WTC11 (cell line): ENCODE measurements at regions not wholly inside any gene's neighbourhood (a gene's known extent, or its start where the extent isn't known, plus 50 kb on each side); places are given as distances from the start of the nearest gene placed in this dataset.

Experiments used
- ATAC-seq: fragments of 200-7000 bp; cut with Tn5 transposase; 2 replicates; pipeline ENCODE4 v1.10.0; 2021; ENCODE audit warnings: mild to moderate bottlenecking, moderate library complexity
- CTCF ChIA-PET: fragments of 300-600 bp; sonication (Branson Sonifier 250); formaldehyde crosslinking; loops from one replicate; lab custom pipeline; 2021; ENCODE audit warnings: antibody characterized with exemption; lab: Charles Lee
- POLR2A ChIA-PET: fragments of 350-600 bp; sonication (Branson Sonifier 250); formaldehyde crosslinking; loops from one replicate; lab custom pipeline; 2021; ENCODE audit warnings: antibody characterized with exemption; lab: Charles Lee
- DNase-seq: peaks from one replicate; pipeline ENCODE4 v3.0.0; 2021; ENCODE audit warnings: low spot score
- H3K27ac Mint-ChIP-seq: 2 replicates; pipeline ENCODE4 v1.8.0; 2021; ENCODE audit warnings: mixed read lengths
- H3K27me3 Mint-ChIP-seq: 2 replicates; pipeline ENCODE4 v1.8.0; 2021; ENCODE audit warnings: low read depth, mild to moderate bottlenecking, moderate library complexity, mixed read lengths
- H3K36me3 Mint-ChIP-seq: 2 replicates; pipeline ENCODE4 v1.8.0; 2021; ENCODE audit warnings: mixed read lengths
- H3K4me1 Mint-ChIP-seq: 2 replicates; pipeline ENCODE4 v1.8.0; 2022; ENCODE audit warnings: mixed read lengths
- H3K4me3 Mint-ChIP-seq: 2 replicates; pipeline ENCODE4 v1.8.0; 2021; ENCODE audit warnings: mild to moderate bottlenecking, moderate library complexity, mixed read lengths
- H3K9me3 Mint-ChIP-seq: 2 replicates; pipeline ENCODE4 v1.8.0; 2021; ENCODE audit warnings: mixed read lengths
- AR ChIP-seq: fragments of 250-450 bp; sonication (Bioruptor Pico); IDR thresholded peaks from 2 replicates; pipeline ENCODE4 v1.9.0; 2021; ENCODE audit warnings: mild to moderate bottlenecking
- GABPB1 ChIP-seq: sonication (generic); formaldehyde crosslinking; IDR thresholded peaks from 2 replicates; pipeline ENCODE4 v1.8.1; 2023; ENCODE audit warnings: mild to moderate bottlenecking, missing genetic modification reagents
- GRHL2 ChIP-seq: fragments of 250-450 bp; sonication (Bioruptor Pico); IDR thresholded peaks from 2 replicates; pipeline ENCODE4 v1.8.0; 2022; ENCODE audit warnings: mild to moderate bottlenecking, moderate library complexity; ENCODE audit not compliant: insufficient replicate concordance, severe bottlenecking
- NFYB ChIP-seq: sonication (generic); formaldehyde crosslinking; conservative IDR thresholded peaks from 2 replicates; pipeline ENCODE4 v1.8.0; 2022; ENCODE audit warnings: low read depth, missing genetic modification reagents
- NR2C2 ChIP-seq: sonication (generic); formaldehyde crosslinking; IDR thresholded peaks from 2 replicates; pipeline ENCODE4 v1.8.0; 2022; ENCODE audit warnings: mild to moderate bottlenecking, missing genetic modification reagents
- RORB ChIP-seq: fragments of 250-450 bp; sonication (Bioruptor Pico); IDR thresholded peaks from 2 replicates; pipeline ENCODE4 v1.9.0; 2021; ENCODE audit warnings: mild to moderate bottlenecking
- SMAD4 ChIP-seq: sonication (generic); formaldehyde crosslinking; IDR thresholded peaks from 2 replicates; pipeline ENCODE4 v1.8.0; 2022; ENCODE audit warnings: mild to moderate bottlenecking, missing genetic modification reagents
- TP53 ChIP-seq: sonication (generic); formaldehyde crosslinking; IDR thresholded peaks from 2 replicates; pipeline ENCODE4 v1.8.1; 2023; ENCODE audit warnings: mild to moderate bottlenecking, missing genetic modification reagents
- ZNF138 ChIP-seq: sonication (generic); formaldehyde crosslinking; conservative IDR thresholded peaks from 2 replicates; pipeline ENCODE4 v1.8.1; 2022; ENCODE audit warnings: mild to moderate bottlenecking, moderate library complexity, missing genetic modification reagents
- ZNF281 ChIP-seq: sonication (generic); formaldehyde crosslinking; IDR thresholded peaks from 2 replicates; pipeline ENCODE4 v1.8.0; 2023; ENCODE audit warnings: mild to moderate bottlenecking, missing genetic modification reagents
- TF ChIP-seq, protein P1 (sequence below): fragments of 200-600 bp; IDR thresholded peaks from 2 replicates; pipeline ENCODE4 v1.8.0; 2022; ENCODE audit warnings: antibody characterized with exemption
- TF ChIP-seq, protein P2 (sequence below): sonication (generic); formaldehyde crosslinking; IDR thresholded peaks from 2 replicates; pipeline ENCODE4 v1.8.0; 2022; ENCODE audit warnings: missing genetic modification reagents
- TF ChIP-seq, protein P3 (sequence below): sonication (generic); formaldehyde crosslinking; IDR thresholded peaks from 2 replicates; pipeline ENCODE4 v1.8.0; 2022; ENCODE audit warnings: mild to moderate bottlenecking, missing genetic modification reagents

DNA sequence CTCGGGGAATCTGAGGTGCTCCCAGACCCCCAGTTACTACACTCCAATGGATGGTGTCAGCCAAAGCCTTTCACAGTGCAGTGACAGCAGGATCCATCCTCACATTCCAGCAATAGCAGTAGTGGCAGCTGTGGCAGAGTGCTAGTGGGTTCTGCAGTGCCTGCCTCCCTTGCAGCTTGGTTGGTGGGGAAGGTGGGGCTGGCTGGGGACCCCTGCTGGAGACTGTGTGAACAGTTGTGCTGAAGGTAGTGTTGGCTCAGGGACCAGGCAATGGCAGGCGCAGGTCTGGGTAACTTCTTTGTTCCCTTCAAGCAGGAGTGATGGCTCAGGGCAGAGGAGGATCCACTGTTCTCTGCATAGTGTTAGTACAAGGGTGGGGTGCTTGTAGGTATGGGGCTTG is 343.7 kb upstream of the TRAM1L1 start (continued):
- TF ChIP-seq, protein P1, sequence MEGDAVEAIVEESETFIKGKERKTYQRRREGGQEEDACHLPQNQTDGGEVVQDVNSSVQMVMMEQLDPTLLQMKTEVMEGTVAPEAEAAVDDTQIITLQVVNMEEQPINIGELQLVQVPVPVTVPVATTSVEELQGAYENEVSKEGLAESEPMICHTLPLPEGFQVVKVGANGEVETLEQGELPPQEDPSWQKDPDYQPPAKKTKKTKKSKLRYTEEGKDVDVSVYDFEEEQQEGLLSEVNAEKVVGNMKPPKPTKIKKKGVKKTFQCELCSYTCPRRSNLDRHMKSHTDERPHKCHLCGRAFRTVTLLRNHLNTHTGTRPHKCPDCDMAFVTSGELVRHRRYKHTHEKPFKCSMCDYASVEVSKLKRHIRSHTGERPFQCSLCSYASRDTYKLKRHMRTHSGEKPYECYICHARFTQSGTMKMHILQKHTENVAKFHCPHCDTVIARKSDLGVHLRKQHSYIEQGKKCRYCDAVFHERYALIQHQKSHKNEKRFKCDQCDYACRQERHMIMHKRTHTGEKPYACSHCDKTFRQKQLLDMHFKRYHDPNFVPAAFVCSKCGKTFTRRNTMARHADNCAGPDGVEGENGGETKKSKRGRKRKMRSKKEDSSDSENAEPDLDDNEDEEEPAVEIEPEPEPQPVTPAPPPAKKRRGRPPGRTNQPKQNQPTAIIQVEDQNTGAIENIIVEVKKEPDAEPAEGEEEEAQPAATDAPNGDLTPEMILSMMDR, result no peak
- TF ChIP-seq SMAD4 (CRISPR knock-in tag), result no peak
- TF ChIP-seq TP53 (CRISPR knock-in tag), result no peak
- no peak for TF ChIP-seq ZNF138 (CRISPR knock-in tag)
- TF ChIP-seq, protein P2, sequence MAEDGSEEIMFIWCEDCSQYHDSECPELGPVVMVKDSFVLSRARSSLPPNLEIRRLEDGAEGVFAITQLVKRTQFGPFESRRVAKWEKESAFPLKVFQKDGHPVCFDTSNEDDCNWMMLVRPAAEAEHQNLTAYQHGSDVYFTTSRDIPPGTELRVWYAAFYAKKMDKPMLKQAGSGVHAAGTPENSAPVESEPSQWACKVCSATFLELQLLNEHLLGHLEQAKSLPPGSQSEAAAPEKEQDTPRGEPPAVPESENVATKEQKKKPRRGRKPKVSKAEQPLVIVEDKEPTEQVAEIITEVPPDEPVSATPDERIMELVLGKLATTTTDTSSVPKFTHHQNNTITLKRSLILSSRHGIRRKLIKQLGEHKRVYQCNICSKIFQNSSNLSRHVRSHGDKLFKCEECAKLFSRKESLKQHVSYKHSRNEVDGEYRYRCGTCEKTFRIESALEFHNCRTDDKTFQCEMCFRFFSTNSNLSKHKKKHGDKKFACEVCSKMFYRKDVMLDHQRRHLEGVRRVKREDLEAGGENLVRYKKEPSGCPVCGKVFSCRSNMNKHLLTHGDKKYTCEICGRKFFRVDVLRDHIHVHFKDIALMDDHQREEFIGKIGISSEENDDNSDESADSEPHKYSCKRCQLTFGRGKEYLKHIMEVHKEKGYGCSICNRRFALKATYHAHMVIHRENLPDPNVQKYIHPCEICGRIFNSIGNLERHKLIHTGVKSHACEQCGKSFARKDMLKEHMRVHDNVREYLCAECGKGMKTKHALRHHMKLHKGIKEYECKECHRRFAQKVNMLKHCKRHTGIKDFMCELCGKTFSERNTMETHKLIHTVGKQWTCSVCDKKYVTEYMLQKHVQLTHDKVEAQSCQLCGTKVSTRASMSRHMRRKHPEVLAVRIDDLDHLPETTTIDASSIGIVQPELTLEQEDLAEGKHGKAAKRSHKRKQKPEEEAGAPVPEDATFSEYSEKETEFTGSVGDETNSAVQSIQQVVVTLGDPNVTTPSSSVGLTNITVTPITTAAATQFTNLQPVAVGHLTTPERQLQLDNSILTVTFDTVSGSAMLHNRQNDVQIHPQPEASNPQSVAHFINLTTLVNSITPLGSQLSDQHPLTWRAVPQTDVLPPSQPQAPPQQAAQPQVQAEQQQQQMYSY (CRISPR knock-in tag), result no peak
- TF ChIP-seq NFYB (CRISPR knock-in tag), result no peak
- no peak for TF ChIP-seq GABPB1 (CRISPR knock-in tag)
- no peak for TF ChIP-seq NR2C2 (CRISPR knock-in tag)
- no peak for TF ChIP-seq ZNF281 (CRISPR knock-in tag)
- TF ChIP-seq GRHL2 (CRISPR knock-in tag), result no peak
- TF ChIP-seq, protein P3, sequence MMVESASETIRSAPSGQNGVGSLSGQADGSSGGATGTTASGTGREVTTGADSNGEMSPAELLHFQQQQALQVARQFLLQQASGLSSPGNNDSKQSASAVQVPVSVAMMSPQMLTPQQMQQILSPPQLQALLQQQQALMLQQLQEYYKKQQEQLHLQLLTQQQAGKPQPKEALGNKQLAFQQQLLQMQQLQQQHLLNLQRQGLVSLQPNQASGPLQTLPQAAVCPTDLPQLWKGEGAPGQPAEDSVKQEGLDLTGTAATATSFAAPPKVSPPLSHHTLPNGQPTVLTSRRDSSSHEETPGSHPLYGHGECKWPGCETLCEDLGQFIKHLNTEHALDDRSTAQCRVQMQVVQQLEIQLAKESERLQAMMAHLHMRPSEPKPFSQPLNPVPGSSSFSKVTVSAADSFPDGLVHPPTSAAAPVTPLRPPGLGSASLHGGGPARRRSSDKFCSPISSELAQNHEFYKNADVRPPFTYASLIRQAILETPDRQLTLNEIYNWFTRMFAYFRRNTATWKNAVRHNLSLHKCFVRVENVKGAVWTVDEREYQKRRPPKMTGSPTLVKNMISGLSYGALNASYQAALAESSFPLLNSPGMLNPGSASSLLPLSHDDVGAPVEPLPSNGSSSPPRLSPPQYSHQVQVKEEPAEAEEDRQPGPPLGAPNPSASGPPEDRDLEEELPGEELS (CRISPR knock-in tag), result no peak
- no peak for TF ChIP-seq RORB (CRISPR knock-in tag)

DNA sequence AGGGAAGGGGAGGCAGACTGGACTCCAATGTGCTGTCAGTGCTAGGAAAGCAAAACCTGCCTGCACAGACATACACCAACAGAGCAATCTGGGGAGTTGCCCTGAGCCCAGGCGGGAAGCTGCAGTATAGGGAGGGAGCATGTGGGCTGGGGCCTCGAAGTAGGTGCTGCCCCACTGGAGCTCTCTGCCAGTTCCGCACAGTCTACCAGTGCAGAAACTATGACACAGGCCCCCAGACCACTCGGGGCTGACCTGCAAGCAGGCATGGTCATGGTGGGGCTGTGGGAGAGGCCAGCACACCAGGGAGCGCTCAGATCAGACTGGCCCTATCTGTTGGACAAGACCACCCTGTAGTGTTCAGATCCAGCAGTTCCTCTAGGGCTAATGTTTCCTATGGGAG is 344.1 kb upstream of the TRAM1L1 start:
- 0 out of 2 replicates have a peak, but pooled peaks cover 3% of the 10 kb centered on the region for H3K36me3 Mint-ChIP-seq
- H3K27ac Mint-ChIP-seq, result no peak overlapping the region
- ATAC-seq (no peak), DNase-seq (no peak)
- H3K27me3 Mint-ChIP-seq, result no peaks in the 10 kb centered on the region
- TF ChIP-seq ZNF138 (CRISPR knock-in tag) (no peak), AR (no peak)
- H3K9me3 Mint-ChIP-seq, result peaks cover 26% of the 10 kb centered on the region
- H3K4me3 Mint-ChIP-seq, result no peak overlapping the region
- CTCF ChIA-PET, result interaction anchor here (0.9 kb wide), 1 partner anchor 18 kb away, joined by 3 read pairs; no protein-coding TSS in a partner anchor
- POLR2A ChIA-PET, result no interaction called here
- H3K4me1 Mint-ChIP-seq, result no peaks in the 10 kb centered on the region
